Upper lobe of left lung (tissue), 4 donors: ENCODE measurements at regions not wholly inside any gene's neighbourhood (a gene's known extent, or its start where the extent isn't known, plus 50 kb on each side); places are given as distances from the start of the nearest gene placed in this dataset.

Experiments used
- POLR2AphosphoS5 ChIP-seq, 2 donors: sonication (generic); formaldehyde crosslinking; IDR thresholded peaks; one replicate each; pipeline ENCODE4 v1.5.1; 2017; ENCODE audit warnings: antibody characterized with exemption in 2 of 2
- TF ChIP-seq, protein P1 (sequence below), 6 experiments: fragments of 450-650 bp in 4 of 6; fragments of 200-600 bp in 2 of 6; sonication (generic) in 2 of 6; IDR thresholded peaks; one replicate each; pipeline ENCODE4 v1.5.1; 2016 to 2019; ENCODE audit warnings: antibody characterized with exemption in 6 of 6

DNA sequence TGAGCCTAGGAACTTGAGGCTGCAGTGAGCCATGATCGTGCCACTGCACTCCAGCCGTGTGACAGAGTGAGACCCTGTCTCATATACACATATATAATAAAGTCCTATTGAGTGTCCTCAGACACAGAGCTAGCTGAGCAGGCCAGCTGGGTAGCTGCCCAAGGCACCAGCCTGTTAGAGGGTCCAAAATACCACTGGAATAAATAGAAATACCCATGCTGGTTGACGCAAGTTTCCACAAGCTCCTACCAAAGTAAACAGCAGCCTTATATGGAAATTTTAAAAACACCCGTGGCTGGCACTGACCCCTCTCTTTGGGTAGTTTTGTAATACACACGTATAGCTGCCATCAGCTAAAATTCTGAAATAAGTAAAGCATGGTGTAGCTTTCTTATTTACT is 348.6 kb downstream of the BCOR start:
- TF ChIP-seq, protein P1, sequence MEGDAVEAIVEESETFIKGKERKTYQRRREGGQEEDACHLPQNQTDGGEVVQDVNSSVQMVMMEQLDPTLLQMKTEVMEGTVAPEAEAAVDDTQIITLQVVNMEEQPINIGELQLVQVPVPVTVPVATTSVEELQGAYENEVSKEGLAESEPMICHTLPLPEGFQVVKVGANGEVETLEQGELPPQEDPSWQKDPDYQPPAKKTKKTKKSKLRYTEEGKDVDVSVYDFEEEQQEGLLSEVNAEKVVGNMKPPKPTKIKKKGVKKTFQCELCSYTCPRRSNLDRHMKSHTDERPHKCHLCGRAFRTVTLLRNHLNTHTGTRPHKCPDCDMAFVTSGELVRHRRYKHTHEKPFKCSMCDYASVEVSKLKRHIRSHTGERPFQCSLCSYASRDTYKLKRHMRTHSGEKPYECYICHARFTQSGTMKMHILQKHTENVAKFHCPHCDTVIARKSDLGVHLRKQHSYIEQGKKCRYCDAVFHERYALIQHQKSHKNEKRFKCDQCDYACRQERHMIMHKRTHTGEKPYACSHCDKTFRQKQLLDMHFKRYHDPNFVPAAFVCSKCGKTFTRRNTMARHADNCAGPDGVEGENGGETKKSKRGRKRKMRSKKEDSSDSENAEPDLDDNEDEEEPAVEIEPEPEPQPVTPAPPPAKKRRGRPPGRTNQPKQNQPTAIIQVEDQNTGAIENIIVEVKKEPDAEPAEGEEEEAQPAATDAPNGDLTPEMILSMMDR (IDR thresholded peaks at IDR 0.05) = no peak
- no peak for TF ChIP-seq POLR2AphosphoS5 (IDR thresholded peaks at IDR 0.05)
